Stimulated activated CD8-positive, alpha-beta memory T cell treated with anti-CD3 and anti-CD28 coated beads, Interleukin-7, amount 100 ng/mL, for 4 hours (primary cell): ENCODE measurements at regions not wholly inside any gene's neighbourhood (a gene's known extent, or its start where the extent isn't known, plus 50 kb on each side); places are given as distances from the start of the nearest gene placed in this dataset.
"Not testable (repeated sequence)": the region's sequence is repeated elsewhere in the genome, so short reads cannot be mapped to it uniquely, and the experiment has no call there.

ENCODE experiments used
- DNase-seq, 2 donors: peaks; one replicate each; pipeline ENCODE4 v3.0.0-alpha.2; 2020; ENCODE audit warnings: low read depth in 2 of 2

DNA sequence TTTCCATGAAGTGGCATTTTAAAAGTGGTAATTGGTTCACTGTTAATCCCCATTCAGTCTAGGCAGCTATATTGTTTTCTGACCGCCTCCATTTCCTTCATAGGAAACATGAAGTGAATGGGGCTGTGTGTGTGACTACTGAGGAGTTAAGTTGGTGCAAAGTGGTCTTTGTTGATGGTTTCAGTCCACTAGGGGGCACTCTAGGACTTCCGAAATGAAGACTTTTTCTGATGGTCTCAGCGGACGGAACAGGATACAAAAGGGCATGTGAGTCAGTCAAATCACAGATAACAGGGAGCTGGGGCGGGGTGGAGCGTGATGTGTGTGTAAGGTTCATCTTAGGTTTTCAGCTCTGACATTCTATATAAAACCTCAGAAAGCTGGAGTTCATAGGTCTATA lies 240.1 kb upstream of the OR4E1 start:
- peak; percentile 63 to 79 for DNase-seq

DNA sequence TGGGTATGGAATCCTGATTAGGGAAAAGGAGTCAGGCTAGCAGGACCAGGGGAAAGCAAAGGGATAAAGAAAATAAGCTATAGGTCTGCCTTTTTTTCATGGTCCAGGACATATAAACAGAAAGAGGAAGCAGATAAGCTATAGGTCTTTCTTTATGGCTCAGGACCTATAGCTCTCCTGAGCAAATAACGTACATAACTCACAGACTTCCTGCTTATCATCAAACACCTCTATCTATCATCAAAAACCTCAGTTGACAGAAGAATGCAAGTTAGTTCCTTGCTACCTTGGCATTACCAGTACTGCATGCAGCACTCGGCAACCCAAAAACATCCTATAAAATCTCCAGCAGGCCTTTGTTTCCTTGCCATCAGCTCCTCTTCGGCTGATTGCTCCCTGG lies 238.7 kb upstream of the OR4E1 start:
- DNase-seq: no peak

DNA sequence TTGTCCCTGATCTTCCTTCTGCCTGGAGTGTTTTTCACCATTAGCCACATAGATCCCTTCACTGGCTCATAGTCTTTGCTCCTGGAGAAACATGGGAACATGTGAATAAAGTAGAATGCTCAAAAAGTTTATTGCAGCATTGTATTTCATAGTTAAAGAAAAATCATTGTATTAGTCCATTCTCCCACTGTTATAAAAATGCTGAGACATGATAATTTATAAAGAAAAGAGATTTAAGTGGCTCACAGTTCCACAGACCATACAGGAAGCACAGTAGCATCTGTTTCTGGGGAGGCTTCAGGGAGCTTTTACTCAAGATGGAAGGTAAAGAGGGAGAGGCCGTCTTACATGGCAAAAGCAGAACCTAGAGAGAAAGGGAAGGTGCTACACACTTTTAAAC lies 238.3 kb upstream of the OR4E1 start:
- no peak for DNase-seq

DNA sequence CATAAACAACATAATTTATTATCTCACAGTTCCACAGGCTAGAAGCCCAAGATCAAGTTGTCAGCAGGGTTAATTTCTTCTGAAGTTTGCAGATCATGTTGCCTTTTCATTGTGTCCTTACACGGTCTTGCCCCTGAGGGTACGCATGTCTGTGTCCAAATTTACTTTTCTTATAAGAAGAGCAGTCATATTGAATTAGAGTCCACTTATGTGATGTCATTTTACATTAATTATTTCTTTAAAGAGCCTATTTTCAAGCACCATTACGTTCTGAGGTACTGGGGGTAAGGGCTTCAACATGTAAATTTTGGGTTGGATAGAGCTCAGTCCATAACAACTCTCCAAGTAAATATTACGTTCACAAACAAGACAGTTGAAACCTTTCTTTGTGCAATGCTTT lies 236.6 kb upstream of the OR4E1 start:
- DNase-seq: no peak

DNA sequence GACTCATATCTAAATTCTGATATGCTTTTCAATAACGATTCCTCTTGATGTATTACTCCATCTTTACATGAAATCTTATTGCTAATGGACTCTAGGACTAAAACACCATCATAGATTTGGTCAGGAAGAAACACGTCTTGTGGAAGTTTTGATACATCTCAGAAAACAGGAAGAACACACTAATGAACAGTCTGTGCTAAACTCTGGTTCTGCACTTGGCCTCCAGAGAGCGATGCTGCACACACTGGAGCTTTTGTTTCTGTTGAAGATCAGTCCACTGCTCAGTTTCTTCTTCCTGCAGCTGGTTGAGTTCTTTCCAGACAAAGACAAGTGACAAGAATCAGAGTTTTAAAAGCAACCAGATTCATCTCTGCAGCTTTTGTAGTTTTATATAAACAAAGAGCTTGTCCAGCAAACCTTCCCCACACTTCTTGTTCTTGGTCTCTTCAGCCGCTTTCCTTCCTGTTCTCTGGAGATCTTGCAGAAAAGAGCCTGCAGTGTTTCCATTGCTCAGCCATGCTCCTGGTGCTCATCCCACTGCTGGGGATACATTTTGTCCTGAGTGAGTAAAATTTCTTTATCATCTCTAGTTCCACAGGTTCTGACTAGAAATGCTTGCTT lies 229.1 kb upstream of the OR4E1 start:
- DNase-seq: no peak

DNA sequence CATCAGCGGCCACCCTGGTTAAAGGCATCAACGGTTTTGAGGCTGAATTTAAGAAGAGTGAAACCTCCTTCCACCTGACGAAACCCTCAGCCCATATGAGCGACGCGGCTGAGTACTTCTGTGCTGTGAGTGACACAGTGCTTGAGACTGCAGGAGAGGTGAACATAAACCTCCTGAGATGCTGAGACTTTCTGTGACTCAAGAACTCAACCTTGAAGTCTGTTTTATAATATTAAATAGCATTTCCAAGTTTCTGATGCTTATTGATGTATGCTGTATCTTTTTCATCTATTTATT lies 221.2 kb upstream of the OR4E1 start:
- DNase-seq: not testable (repeated sequence)

DNA sequence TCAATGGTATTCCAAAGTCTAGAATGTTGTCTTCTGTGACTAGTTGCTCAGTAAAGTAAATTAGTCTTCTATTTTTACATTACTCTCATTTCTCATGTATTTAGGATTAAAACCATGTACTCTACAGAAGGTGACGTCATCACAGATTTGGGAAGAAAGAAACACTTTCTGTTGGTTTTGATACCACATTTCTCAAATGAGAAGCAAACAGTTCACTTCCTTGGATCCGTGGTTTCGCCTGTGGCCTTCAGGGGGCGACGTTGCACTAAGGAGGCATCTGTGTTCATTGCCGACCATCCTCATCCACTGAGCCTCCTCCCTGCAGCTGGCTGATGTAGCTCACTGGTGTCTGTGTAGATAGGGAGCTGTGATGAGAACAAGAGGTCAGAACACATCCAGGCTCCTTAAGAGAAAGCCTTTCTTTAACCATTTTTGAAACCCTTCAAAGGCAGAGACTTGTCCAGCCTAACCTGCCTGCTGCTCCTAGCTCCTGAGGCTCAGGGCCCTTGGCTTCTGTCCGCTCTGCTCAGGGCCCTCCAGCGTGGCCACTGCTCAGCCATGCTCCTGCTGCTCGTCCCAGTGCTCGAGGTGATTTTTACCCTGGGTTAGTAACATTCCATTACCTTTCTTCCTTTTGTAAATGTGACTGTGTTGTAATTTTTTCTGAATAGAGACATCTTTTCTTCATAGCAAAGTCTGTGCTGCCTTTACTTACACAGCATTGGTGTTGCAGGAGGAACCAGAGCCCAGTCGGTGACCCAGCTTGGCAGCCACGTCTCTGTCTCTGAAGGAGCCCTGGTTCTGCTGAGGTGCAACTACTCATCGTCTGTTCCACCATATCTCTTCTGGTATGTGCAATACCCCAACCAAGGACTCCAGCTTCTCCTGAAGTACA lies 220.6 kb upstream of the OR4E1 start:
- DNase-seq: peak; percentile 23 to 26

DNA sequence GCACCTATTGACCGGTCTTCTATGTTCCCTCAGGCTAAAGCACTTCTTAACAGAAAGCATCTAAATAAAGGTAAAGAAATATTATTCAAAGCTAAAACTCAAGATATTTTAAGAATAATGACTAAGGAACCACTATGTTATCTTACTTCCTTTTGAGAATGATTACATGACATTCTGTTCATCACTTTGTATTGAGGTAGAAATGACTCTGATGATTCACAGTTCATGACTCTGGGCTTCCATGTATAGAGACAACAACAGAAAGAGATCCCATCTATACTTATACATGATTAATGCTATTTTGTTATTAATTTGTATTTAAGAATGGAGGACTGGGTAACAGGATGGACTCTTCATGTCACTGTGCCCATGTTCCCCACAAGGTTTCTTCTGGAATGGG lies 218.3 kb upstream of the OR4E1 start:
- no peak for DNase-seq

DNA sequence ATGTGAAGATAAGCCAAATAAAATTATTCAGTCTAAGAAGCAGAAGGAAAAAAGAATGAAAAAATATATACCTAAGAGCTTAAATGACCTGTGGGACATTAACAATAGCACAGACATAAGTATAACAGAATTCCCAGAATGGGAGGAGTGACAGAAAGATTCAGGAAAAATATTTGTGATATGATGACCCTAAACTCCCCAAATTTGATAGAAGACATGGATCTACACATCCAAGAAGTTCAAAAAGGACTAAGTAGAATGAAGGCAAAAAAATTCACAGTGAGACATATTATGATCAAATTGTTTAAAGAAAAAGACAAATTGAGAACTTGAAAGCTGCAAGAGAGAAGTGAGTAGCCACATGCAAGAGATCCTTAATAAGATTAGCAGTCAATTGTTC lies 211.4 kb upstream of the OR4E1 start:
- no peak for DNase-seq

DNA sequence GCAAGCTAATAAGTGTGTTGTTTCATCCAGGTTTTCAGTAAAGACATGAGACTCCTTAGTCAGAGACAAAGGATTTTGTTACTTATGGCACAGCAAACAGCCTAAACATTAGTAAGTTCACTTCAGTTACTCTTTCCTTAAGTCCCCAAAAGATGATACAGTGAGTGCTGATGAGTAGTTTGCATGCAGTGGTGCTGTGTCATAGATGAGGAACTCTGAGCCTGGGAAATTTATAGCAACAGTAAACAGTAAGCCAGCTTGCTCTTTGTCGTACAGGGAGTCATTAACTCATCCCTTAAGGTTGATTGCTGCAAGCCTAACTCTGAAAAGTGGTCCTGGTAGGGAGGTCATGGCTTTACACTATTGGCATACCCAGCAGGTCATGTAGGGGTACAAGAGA lies 208.6 kb upstream of the OR4E1 start:
- DNase-seq: no peak

DNA sequence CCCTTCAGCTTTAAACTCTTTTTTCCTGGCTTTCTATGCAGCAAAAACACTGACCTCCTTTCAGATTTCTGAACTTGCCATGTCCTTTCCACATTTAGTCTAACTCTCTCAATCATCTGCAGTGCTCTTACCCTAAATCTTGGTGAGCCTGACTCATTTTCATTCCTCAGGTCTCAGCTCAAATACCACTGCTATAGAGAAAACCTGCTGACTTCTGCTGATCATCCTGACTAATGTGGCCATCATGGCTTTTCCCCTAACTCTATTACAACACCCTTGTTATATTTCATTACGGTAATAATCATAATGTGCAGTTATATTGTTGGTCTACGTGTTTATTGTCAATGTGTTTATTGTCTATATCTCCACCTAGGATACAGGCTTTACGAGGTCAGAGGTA lies 207.3 kb upstream of the OR4E1 start:
- DNase-seq: no peak

DNA sequence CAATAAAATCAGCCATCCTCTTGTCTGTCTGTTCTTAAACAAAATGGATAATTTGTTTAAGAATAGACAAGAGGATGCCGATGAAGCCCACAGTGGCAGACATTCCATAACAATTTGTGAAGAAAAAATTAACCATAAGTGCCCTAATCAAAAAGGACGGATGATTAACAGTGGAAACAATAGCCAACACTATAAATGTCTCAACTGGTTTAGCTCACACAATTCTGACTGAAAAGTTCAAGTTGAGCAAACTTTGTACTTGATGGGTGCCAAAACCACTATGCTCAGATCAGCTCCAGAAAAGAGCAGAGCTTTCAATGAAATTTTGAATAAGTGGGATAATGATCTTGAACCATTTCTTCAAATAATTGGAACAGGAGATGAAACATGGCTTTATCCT lies 202.2 kb upstream of the OR4E1 start:
- DNase-seq: no peak

DNA sequence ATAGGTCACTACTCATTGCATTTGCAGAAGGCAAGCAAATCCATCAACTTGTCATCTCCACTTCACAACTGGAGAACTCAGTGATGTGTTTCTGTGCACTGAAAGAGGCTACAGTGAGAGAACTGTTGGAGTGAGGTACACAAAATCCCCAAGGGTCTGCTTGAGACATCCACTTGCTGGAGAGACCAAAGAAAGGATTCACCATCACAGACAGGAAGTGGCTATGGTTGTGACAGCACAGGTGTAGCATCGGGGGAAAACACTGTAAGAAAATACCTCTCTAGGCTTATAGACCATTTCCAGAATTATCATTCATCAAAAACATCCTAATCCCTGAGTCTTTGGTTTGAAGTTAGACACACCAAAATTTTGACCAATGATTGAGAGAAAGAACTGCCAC lies 201.3 kb upstream of the OR4E1 start:
- no peak for DNase-seq

DNA sequence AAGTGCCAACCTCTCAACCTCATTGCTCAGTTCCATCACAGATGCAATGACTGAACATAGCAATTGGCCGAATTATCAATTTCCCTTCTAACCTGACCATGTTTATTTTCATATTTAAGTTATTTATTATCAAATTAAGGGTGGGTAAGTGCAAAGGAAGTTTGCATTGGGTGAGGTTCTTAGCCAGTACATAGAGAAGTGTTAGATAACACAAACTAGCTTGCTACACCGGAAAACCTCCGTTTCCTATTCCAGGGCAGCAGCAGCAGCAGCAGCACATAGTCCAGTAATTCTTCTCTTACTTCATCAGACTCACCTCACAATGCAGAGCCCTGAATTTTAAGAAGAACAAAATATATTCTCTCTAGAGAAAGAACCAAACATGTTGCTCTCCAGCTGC lies 200.5 kb upstream of the OR4E1 start:
- DNase-seq: no peak

DNA sequence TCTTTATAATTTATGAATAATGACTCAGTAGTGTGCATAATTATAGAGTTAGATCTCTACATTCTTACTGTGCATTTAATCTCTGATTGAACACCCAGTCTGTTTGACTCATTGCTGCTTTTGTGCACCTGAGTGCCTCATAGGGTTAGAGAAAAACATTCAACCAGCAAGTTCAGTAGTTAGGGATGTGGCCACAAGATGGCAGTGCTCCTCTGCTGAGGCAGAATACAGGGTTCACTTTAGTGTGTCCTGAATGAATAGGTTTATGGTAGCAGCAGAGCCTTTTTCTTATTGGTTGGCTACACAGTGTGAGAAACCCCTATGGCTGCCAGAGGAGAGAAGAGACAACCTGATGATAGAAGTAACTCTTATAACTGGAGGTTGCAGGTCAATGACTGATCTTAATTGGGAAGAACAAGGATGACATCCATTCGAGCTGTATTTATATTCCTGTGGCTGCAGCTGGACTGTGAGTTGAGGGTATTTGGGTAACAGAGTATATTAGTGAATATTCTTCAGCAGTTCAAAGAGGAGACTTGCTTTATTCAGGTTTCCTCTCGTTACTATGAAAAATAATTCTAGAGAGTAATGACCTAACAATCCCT lies 194.9 kb upstream of the OR4E1 start:
- peak; percentile 60 to 70 for DNase-seq

DNA sequence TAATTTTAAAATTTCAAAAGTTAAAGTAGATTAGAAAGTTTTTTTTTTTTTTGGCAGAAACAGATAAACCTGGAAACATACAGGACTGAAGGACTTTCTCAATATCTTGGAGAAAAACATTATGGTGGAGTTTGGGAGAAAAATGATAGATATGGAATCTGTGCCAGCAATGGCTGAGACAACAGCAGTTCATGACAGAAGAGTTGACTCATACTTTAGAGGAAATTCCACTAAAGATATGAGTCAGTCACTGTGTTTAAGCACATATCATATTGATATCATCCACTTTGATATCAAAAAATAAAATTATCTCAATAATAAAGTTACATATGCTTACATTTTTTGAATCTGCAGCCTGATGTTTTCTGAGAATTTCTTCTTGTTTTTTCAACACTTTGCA lies 193.9 kb upstream of the OR4E1 start:
- DNase-seq: no peak

DNA sequence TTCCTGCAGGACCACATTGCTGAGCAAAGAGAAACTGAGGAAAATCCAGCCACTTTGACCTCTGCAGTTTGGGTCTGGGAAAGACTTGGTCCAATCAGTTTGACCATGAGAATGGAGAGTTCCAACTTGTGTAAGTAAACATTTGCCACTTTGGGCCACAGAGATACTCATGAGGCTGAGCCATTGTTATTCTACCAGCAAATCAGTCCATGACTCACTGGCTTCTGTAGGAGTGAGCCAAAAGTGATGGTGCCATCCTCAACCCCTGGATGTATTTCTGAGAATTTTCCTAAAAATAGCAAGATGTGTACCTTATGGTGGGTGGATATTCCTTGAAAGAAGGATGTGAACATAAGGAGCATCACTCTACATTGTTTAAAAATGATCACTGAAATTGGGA lies 192.9 kb upstream of the OR4E1 start:
- DNase-seq: no peak

DNA sequence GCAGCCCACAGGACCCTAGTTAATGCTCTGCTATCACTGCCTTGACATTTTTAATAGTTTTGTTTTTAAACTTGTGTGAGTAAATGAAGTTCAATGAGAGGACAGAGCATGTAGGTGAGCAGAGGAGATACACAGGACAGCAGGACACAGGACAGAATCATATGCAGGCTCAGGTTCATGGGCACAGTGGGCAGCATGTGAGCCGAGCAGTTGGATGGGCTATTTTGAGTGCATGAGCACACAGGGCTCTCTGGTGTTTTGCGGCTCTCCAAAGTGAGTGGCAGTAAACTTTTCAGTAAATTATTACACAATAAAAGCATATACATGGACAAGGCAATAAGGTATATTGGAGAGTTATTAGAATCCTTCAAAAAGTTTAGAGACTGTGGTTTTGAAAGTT lies 189.7 kb upstream of the OR4E1 start:
- DNase-seq: no peak

DNA sequence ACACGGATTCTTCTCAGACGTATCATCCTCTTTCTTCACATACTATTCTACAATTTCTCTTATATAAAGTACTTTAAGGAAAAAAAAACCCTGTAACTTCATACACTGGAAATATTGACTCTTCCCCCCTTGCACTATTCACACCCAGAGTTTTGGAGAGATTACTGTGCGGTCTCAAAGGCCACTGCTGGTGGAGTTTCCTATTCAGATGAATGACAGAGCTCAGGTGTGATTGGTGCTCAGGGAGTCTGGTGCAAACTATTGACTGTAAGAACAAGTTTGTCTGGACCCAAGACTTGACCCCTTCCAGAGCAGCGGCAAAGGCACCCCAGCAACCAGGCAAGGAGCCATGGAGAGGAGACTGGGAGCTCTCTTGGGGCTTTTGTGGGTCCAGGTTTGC lies 187.5 kb upstream of the OR4E1 start:
- DNase-seq: no peak

DNA sequence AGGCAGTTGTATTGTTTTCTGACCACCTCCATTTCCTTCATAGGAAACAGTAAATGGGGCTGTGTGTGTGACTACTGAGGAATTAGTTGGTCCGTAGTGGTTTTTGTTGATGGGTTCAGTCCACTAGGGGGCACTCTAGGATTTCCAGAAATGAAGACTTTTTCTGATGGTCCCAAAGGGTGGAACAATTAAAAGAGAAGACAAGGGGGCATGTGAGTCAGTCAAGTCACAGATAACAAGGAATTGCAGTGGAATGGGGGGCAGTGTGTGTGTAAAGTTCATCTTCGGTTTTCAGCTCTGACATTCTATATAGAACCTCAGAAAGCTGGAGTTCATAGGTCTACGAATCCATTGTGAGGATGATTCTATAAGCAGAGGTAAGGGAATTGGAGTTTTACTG lies 186.6 kb upstream of the OR4E1 start:
- no peak for DNase-seq

DNA sequence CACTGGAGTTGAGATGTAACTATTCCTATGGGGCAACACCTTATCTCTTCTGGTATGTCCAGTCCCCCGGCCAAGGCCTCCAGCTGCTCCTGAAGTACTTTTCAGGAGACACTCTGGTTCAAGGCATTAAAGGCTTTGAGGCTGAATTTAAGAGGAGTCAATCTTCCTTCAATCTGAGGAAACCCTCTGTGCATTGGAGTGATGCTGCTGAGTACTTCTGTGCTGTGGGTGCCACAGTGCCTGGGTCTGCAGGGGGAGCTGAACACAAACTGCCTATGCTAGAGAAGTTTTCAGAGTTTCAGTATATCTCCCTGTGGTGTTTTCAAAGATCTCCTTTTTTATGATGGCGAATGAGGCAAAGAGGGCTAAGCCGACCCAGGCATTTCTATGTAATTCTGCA lies 179.2 kb upstream of the OR4E1 start:
- no peak for DNase-seq

DNA sequence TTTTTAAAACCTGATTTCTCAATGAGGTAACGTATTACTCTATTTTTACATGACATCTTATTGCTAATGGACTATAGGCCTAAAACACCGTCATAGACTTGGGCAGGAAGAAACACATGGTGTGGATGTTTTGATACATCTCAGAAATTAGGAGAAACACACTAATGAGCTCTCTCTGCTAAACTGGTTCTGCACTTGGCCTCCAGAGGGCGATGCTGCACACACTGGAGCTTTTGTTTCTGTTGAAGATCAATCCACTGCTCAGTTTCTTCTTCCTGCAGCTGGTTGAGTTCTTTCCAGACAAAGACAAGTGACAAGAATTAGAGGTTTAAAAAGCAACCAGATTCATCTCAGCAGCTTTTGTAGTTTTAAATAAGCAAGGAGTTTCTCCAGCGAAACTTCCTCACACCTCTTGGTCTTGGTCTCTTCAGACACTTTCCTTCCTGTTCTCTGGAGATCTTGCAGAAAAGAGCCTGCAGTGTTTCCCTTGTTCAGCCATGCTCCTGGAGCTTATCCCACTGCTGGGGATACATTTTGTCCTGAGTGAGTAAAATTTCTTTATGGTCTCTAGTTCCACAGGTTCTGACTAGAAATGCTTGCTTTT lies 178.5 kb upstream of the OR4E1 start:
- DNase-seq: peak; percentile 42 to 47

DNA sequence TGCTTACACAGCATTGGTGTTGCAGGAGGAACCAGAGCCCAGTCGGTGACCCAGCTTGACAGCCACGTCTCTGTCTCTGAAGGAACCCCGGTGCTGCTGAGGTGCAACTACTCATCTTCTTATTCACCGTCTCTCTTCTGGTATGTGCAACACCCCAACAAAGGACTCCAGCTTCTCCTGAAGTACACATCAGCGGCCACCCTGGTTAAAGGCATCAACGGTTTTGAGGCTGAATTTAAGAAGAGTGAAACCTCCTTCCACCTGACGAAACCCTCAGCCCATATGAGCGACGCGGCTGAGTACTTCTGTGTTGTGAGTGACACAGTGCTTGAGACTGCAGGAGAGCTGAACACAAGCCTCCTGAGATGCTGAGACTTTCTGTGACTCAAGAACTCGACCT lies 173.3 kb upstream of the OR4E1 start:
- DNase-seq: not testable (repeated sequence)
